22Rv1 (cell line): ENCODE measurements at regions not wholly inside any gene's neighbourhood (a gene's known extent, or its start where the extent isn't known, plus 50 kb on each side); places are given as distances from the start of the nearest gene placed in this dataset.

Experiments
- ZFX ChIP-seq: fragments of 450-650 bp; IDR thresholded peaks from 2 replicates; pipeline ENCODE4 v1.6.1; 2017; ENCODE audit warnings: antibody characterized with exemption, borderline replicate concordance
- TF ChIP-seq, protein P1 (sequence below): fragments of 450-650 bp; IDR thresholded peaks from 2 replicates; pipeline ENCODE4 v1.5.1; 2017; ENCODE audit warnings: mild to moderate bottlenecking

DNA sequence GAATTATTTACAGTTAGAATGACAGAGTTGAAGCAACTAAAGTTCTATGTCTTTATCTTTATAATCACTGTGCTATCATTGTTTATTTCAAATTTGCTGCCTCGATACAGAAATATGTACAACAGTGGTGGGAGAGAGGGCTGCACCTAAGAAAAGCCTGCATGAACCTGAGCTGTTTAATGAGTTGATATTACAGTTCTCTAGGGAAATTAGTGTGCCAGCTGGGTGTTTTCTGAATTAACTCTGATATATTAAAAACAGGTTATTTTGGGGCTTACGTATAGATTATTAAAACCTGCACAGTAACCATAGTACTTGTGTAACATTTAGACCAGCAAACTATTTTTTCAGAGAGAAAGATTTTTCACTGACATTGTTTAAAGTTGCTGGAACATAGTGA is 750.5 kb upstream of the DDX18 start:
- TF ChIP-seq, protein P1, sequence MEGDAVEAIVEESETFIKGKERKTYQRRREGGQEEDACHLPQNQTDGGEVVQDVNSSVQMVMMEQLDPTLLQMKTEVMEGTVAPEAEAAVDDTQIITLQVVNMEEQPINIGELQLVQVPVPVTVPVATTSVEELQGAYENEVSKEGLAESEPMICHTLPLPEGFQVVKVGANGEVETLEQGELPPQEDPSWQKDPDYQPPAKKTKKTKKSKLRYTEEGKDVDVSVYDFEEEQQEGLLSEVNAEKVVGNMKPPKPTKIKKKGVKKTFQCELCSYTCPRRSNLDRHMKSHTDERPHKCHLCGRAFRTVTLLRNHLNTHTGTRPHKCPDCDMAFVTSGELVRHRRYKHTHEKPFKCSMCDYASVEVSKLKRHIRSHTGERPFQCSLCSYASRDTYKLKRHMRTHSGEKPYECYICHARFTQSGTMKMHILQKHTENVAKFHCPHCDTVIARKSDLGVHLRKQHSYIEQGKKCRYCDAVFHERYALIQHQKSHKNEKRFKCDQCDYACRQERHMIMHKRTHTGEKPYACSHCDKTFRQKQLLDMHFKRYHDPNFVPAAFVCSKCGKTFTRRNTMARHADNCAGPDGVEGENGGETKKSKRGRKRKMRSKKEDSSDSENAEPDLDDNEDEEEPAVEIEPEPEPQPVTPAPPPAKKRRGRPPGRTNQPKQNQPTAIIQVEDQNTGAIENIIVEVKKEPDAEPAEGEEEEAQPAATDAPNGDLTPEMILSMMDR = no peak
- no peak for TF ChIP-seq ZFX
